ENCODE measurements at regions not wholly inside any gene's neighbourhood (a gene's known extent, or its start where the extent isn't known, plus 50 kb on each side); places are given as distances from the start of the nearest gene placed in this dataset.
"Not testable (repeated sequence)": the region's sequence is repeated elsewhere in the genome, so short reads cannot be mapped to it uniquely, and the experiment has no call there.

DNA sequence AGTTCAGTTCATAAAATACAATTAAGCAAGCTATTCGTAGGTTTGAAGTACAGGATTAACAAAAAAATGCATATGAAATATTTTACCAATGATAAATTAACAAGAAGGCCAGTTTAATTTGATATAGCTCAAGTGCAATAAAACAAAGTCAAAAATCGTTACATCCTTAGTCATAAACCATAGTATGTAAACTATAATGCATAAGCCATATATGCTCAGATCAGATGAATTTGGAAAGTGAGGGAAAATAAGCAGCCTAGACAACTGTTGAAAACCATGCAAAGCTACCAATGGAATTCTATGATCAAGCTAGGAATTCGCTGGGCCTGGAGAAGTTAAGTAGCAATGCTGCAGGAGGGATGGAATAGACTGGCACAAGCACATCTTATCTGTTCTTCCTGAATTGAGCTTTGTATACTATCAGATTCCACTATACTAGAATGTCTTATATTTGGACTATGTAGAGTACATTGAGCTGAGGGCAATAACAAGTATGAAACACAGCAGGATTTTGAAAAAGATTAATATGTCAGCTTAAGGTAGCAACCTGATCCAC lies 682.0 kb downstream of the IRS1 start:
- FAIRE-seq: no peak

DNA sequence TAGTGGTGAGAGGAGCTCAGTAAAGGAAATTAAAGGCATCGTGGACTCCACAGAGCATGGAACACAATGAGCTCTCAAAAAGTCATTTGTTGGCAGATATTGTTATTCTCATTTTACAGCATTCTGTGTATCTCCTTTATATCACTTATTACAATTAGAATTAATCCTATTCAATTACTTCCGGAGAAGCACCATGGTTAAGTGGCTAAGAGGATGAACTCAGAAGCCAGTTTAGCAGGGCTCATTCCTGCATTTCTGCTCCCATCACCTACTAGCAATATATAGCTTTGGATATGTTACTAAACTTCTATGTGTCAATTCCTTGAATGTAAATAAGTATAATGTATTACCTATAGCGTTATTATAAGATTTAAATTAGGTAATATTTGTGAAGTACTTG lies 683.3 kb downstream of the IRS1 start:
- no peak for FAIRE-seq

DNA sequence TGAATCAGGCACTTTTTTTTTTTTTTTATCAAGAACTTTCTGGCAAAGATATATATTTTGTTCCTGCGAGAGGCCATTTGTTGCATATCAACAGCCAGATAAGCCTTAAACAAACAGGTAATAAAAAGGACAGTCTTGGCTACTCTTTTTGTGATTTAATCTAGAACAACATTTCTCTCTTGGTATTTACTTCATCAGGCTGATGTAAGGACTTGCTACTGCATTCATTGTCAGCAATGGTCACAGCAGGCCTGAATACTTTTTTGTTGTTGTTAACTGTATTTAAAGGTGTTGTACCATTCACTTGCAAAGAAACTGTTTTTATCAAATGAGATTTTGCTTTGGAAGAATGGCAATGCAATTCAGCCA lies 683.8 kb downstream of the IRS1 start:
- no peak for FAIRE-seq

DNA sequence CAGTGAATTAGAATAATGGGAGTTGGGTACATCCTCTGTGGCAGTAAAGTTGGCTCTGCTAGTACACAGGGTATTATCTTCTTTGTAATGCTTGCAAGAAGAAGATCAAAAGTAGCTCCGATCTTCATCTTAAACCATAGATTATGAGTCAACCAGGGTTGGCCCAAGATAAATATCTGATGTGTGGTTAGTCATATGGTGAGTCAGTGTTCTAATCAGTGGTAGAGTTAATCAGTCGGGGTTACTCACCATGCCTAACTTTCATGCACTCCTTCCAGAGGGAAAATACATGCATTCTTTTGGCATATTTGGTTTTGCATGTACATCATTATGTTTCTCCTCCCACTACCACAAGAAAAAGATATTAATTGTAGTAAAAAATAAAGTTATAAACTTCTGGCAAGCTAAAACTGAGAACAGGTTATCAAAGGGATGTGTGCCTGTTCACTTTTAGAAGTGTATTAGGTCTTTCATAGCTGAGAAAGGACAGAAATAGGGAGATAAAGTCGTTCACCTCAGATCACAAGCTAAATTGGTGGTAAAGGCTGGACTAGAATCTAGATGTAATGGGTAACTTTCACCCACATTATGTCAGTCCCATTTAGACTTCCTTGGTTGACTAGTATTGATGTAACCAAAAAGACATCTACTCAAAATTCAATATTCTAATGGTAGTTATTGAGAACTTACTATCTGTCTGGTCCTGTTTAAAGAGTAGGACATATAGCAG lies 684.4 kb downstream of the IRS1 start:
- FAIRE-seq: no peak

DNA sequence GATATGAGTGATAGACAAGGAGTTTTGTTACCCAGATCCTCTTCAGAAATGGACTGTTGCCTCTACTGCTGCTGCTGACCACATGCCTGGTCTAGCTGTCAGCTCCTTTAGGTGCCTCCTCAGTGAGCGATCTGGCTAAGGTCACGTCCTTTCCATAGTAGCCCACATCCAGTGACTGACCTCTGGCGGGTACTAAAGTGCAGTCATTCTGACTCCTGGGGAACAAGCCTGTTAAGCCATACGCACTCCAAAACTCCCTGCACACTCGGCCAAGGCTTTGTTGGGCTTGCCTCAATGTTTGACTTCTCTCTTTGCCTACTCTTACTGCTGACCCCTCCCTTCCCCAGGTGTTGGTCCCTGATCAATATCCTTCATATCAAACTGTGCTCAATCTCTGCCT lies 685.2 kb downstream of the IRS1 start:
- no peak for FAIRE-seq

DNA sequence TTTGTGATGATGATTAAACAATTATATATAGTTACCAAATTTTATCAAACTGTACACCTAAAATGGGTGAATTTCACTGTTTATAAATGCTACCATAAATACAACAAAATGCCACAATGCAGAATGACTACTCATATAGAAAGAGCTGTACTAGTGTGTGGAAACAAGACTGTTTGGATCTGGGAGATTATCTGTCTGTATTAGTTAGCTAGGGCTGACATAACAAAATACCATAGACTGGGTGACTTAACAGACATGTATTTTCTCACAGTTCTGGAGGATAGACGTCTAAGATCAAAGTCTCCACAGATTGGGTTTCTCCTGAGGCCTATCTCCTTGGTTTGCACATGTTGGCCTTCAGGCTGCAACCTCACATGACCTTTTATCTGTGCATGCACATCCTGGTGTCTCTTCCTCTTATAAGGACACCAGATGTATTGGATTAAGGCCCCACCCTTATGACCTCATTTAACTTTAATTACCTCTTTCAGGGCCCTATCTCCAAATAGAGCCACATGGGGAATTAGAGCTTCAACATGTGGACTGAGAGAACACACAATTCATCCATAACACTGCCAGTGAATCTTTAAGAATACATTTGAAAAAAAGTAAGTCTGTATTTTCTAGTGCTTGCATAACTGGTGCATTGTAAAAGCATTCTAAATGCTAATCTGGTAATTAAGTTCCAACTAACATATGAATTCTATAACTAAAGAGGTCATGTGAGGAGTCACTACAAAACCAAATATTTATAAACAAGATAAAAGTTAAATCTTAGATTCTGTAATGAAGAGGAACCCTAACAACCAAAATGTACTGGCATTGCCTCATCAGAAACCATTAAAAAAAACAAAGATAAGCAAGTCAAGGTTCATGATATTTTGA lies 699.6 kb downstream of the NYAP2 start:
- FAIRE-seq: no peak

DNA sequence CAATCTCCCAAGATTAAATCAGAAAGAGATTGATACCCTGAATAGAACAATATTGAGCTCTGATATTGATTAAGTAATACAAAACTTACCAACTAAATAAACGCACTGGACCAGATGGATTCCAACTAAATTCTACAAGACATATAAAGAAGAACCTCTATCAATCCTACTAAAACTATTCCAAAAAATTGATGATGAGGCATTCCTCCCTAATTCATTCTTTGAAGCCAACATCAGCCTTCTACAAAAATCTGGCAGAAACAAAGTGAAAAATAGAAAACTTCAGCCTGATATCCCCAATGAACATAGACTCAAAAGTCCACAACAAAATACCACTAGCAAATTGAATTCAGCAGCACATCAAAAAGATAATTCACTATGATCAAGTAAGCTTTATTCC lies 695.5 kb downstream of the NYAP2 start:
- FAIRE-seq: no peak

DNA sequence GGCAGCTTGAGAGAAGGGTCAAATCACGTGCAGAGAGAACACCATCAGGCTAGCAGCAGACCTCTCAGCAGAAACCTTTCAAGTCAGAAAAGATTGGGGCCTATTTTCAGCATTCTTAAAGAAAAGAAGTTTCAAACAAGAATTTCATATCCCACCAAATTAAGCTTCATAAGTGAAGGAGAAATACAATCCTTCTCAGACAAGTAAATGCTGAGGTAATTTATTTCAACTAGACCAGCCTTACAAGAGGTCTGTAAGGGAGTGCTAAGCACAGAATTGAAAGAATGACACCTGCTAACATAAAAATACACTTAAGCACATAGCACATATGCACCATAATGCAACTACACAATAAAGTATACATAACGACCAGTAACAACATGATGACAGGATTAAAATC lies 693.9 kb downstream of the NYAP2 start:
- FAIRE-seq: no peak

DNA sequence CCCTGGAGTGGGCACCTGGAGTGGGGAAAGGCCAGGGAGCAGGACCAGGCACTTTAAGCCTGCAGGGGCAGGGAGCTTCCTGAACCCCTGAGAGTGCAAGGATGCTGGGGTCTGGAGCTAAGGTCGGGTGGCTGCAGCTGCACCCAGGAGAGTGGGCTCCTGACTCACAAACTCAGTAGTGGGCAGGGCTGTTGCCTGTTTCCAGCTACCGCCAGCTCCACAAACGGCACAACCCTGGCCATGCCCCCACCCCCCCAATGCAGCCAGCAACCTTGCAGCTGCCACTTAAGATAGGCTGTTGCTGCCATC lies 688.8 kb downstream of the NYAP2 start:
- no peak for FAIRE-seq

DNA sequence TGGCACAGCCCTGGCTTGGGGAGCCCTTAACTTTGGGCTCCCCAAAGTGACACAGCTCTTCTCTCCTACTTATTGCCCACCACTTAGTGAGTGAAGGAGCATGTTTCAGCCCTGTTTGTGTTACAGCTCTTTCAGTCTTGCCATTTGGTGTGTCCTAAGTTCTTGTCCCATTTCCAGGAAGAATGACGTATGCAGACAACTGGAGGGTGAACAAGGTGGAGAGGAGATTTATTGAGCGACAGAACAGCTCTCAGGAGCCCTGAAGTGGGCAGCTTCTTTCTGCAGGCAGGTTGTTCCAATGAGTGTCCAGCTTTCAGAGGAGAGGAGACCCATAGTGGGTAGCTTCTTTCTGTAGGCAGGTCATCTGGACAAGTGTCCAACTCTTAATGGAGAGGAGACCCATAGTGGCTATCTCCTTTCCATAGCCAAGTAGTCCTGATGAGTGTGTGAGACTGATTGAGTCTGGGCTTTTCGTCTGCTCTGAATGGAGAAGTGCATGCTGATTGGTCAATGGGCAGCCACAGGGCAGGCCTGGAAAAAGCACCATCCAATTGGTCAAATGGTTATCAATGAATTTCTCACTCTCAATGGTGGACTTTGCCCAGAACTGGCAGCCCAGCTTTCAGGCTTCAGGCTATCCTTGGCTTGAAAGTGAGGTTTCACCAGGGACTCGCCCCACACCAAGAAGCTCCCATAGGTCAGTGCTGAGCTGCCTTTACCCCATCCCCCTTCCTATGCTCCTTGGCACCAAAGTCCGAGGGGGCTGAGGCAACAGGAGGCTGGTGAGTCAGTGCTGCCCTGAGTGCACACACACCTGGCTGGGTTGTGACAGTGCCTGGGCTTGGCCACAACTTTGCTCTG lies 688.2 kb downstream of the NYAP2 start:
- FAIRE-seq: no peak

DNA sequence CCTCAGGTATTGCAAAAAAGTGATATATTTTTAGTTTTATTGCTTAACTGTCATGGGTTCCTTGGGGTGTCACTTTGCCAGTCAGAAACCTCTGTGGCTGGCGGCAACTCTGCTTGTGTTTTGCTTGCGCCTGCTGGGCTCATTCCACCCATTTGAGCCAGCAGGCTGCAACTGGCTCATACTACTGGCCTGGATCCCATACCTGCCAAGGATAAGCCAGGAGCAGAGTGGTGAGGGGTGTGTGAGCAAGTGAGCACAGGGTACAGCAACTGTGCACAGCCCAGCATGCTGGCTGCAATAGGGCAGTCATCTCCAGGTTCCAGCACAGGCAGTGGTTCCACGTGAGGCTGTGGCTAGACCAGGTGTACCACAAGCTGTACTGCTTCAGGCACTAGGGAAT lies 687.5 kb downstream of the NYAP2 start:
- FAIRE-seq: no peak

DNA sequence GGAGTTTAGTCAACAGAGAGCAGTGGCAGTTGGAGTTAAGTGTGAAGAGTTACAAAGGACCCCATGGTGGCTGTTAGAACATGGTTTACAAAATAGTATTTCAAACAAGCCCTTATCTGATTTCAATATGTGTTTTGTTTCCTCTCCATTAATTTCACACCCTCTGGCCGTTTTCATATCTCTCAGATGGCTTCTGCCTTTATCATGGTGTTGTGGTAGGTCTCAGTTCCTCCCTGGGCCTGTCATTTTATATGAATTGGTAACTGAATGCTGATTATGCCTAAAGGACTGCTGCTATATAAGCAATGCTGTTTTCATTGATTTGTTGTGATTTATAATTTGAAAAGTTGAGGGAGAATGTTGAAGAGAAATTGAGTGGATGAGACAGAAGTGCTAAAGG lies 686.7 kb downstream of the NYAP2 start:
- FAIRE-seq: no peak

DNA sequence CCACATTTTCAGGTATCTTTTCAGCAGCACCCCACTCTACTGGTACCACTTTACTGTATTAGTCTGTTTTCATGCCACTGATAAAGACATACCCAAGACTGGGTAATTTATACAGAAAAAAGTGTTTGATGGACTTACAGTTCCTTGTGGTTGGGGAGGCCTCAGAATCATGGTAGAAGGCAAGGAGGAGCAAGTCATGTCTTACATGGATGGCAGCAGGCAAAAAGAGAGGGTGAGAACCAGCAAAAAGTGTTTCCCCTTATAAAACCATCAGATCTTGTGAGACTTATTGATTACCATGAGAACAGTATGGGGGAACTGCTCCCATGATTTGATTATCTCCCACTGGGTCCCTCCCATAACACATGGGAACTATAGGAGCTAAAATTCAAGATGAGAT lies 685.9 kb downstream of the NYAP2 start:
- FAIRE-seq: not testable (repeated sequence)

DNA sequence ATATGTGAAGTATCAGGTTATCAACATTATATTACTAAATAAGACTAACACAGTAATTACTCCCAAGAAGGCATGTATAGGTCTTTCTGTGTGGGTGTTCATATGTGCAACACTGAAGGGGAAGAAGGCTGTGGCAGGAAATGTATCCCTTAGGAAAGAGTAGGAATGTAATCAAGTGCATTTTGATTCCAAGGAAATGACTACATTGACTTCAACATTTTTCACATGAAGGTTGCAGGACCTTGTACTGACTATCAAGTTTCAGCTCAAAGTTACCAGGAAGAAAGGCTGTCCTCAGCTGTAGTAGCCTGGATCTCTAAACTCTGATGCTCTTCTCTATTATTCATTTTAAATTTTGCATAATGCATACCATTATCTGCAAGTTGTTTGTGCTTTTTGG lies 680.8 kb downstream of the NYAP2 start:
- FAIRE-seq: no peak

DNA sequence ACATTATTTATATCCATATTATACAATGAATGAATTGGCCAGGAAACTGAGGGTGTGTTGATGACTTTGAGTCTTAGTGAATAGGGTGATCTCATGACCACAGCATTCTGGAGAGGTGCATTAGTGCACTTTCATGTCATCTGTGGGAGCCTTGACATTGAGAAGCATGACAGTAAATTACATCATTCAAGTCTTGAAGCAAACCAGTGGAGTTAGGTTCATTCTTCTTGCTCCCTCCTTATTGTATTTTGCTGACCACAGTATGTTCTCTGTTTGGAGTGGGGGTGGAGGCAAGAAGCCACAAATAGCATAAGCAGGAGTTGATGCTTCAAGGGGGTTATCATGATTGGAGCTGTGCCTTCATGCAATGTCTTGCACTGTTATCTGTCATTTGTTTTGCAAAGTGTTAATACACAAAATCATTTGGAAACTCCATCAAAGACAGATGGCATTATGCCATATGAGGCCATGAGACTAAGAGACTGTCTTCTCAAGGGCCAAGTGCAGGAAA lies 680.2 kb downstream of the NYAP2 start:
- FAIRE-seq: no peak

DNA sequence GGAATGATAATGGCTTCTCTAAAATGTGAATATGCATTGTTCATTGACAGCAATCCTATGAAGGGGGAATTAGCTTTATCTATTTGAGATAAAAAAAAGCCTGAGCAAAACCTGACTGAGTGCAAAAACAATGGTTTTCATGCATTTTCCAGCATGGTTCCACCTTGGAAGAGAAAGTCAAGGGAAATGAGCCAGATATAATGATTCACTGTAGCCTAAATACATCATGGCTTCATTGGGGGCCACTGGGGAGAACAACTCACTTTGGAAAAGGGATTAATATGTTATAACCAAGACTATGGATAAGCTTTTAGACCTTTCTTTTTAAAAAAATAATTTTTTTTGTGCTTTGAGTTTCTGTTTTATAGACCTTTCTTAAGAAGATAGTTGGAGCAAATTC lies 679.7 kb downstream of the NYAP2 start:
- FAIRE-seq: no peak

DNA sequence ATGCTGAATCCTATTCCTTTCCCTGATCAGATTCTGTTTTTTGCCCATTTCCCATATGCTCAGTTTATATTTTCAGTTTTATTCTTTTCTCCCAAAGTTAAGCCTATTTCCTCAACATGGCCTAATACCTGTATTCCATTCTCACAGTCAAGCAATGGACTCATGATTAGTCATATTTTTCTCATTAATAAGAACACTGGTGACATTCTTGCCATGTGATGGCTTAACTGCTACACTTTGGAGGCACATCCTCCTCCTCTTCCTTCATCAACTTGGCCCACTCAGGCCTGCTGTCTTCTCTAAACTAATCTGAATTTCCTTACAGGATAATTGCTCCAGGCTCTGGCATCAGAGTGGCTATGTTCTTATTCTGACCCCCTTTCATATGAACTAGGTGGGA lies 679.2 kb downstream of the NYAP2 start:
- no peak for FAIRE-seq

DNA sequence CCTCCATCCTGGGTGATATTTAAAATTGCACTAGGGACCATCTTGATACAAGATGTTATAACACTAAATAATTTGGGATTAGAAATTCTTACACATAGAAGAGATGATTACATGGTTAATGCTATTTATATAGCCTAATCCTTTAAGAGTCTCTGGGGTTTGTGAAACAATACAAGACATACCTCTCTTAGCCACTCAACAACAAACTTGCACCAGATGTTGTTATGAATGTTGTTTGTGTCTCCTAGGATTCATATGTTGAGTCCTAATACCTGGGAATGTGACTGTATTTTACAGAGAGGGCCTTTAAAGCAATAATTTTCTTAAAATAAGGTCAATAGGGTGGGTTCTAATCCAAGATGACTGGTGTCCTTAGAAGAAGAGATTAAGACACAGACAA lies 678.3 kb downstream of the NYAP2 start:
- no peak for FAIRE-seq

DNA sequence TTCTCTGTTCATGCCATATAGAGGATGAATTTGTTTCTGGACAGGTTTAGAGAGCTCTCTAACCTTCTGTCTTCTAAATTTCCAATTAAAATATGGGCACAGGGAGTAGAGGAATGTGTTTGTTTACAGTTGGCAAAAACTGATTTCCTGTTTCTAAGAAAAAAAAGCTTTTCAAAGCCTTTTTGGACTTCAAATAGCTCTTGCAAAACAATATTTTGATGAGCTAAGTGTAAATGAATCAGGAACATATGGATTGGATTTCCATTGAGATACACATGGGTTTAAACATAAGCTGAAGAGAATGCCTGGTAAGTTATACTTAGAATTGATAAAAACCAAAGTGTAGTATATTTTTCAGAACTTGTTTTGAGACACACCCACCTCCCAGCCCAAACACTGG lies 677.5 kb downstream of the NYAP2 start:
- no peak for FAIRE-seq

DNA sequence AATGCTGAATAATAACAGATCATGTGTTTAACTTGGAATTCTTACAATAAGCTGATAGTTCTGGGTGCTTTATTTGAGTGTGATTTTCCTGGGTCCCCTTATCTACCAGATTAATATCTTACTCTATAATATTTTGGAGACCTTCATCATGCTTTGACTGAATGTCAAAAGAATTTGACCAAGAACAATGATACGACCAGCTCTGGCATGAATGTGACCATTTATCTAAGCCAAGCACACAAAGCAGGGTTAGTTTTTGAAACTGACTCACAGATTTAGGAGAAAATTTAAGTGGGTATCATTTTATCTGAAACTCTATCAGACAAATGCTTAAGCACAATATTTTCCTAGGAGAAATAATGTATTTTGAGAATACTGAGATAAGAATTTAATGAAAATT lies 677.0 kb downstream of the NYAP2 start:
- no peak for FAIRE-seq

DNA sequence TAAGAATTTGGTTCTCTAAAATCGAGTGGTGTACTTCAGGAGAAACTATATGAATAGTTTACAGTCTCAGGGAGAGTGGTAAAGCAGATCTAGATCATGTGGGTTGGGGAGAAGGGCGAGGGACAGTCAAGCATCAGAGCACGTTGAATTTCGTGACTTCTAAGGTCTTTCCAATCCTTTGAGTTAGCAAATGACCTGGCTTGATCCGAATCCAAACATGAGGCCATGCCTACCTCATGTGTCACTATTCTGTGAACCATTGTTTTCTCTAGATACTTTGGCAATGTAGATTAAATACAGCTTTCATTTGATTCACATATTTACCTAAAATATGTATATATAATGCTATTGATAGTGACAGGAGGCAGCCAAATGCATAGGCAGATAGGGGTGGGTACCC lies 674.9 kb downstream of the NYAP2 start:
- no peak for FAIRE-seq

DNA sequence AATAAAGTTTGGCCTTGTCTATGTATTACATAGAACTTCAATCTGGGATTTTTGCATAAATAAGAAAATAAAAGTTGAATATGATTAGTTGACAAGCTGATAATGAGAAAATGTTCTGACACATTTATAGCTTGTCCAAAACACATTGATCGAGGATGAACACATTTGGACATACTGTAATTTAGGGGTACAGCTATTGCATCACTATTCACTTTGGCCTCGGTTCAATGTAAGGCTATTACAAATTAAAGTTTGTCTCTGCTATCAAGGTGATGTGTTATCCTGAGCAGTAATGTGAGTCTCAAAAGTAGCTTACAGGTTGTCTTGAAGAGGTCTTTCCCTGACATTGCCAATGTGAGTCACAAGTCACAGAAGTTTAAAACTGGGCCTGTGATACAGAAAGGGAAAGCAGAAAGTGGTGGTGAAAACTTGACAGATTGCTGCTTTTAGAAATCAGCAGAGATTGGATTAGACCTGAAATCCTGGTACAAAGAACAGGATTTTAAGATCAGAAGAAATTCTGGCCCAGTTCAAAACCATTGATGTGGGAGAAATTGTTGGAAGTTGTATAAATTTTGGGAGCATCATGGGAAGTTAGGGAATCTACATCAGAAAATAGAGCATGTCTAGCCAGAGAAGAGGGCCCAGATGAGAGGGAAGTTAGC lies 674.1 kb downstream of the NYAP2 start:
- FAIRE-seq: no peak

DNA sequence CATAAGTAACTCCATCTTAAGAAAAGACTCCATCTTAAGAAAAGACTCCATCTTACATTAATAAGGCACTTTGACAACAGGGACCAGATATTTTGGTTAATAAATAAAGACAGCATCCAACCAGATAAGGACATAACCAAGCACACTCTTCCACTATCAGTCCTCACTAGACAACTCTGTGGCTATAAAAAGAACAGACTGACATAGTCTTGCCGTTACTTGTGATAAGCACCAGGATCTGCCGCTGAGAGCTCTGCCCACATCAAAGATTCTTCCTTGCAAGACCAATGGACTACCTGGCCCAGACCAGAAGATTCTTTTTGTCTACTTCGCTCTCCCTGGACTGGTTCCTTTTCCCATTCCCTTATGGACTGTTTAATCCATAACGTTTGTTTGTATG lies 667.4 kb downstream of the NYAP2 start:
- FAIRE-seq: no peak

Measured in endometrium (tissue), 2 donors.